Activated B cell treated with CpG ODN at 0.5 μM for 24 hours (primary cell): ENCODE measurements at regions not wholly inside any gene's neighbourhood (a gene's known extent, or its start where the extent isn't known, plus 50 kb on each side); places are given as distances from the start of the nearest gene placed in this dataset.
"Not testable (repeated sequence)": the region's sequence is repeated elsewhere in the genome, so short reads cannot be mapped to it uniquely, and the experiment has no call there.

Source experiments
- ATAC-seq: fragments of 200-7000 bp; cut with Tn5 transposase; one replicate; pipeline ENCODE4 v1.10.0; 2021; ENCODE audit warnings: low read depth, mild to moderate bottlenecking, moderate library complexity
- CTCF ChIA-PET: fragments of 350-600 bp; sonication (Branson Sonifier 250); formaldehyde crosslinking; loops from one replicate; lab custom pipeline; 2021; ENCODE audit warnings: antibody characterized with exemption; lab: Charles Lee
- POLR2A ChIA-PET: fragments of 350-600 bp; sonication (Branson Sonifier 250); formaldehyde crosslinking; loops from one replicate; lab custom pipeline; 2021; ENCODE audit warnings: antibody characterized with exemption; lab: Charles Lee
- DNase-seq: peaks from one replicate; pipeline ENCODE4 v3.0.0; 2022
- H3K27ac Mint-ChIP-seq: one replicate; pipeline ENCODE4 v1.8.0; 2020; ENCODE audit warnings: mixed read lengths
- H3K27me3 Mint-ChIP-seq: one replicate; pipeline ENCODE4 v1.8.0; 2021; ENCODE audit warnings: mixed read lengths
- H3K36me3 Mint-ChIP-seq: one replicate; pipeline ENCODE4 v1.8.0; 2021; ENCODE audit warnings: low read depth, mixed read lengths
- H3K4me1 Mint-ChIP-seq: one replicate; pipeline ENCODE4 v1.8.0; 2021; ENCODE audit warnings: mixed read lengths
- H3K4me3 Mint-ChIP-seq: one replicate; pipeline ENCODE4 v1.8.0; 2020; ENCODE audit warnings: mild to moderate bottlenecking, mixed read lengths
- H3K9me3 Mint-ChIP-seq: one replicate; pipeline ENCODE4 v1.8.0; 2020; ENCODE audit warnings: mixed read lengths
- CTCF ChIP-seq: fragments of 200-600 bp; IDR thresholded peaks from one replicate; pipeline ENCODE4 v1.8.0; 2022; ENCODE audit warnings: antibody characterized with exemption, mild to moderate bottlenecking
- intact Hi-C: fragments of 100-400 bp; cut with micrococcal nuclease; formaldehyde crosslinking; loops from one replicate; pipeline ENCODE4 v1.15.1; 2024

GRCh38 chr1:197985351-197985750 lies 68.2 kb downstream of the LHX9 start:
- H3K4me3 Mint-ChIP-seq: no peak overlapping the region
- no peak overlapping the region for H3K27ac Mint-ChIP-seq
- H3K4me1 Mint-ChIP-seq: no peaks in the 10 kb centered on the region
- DNase-seq (no peak), ATAC-seq (no peak)
- CTCF ChIA-PET: no interaction called here
- no peaks in the 10 kb centered on the region for H3K36me3 Mint-ChIP-seq
- no peak for TF ChIP-seq CTCF
- intact Hi-C loops: no loop called here
- POLR2A ChIA-PET: no interaction called here
- H3K27me3 Mint-ChIP-seq: peaks cover 4% of the 10 kb centered on the region
- H3K9me3 Mint-ChIP-seq: no peaks in the 10 kb centered on the region

- DNase-seq (no peak), ATAC-seq (no peak)
- intact Hi-C loops: no loop called here
- CTCF ChIA-PET: no interaction called here
- POLR2A ChIA-PET: no interaction called here
- H3K27ac Mint-ChIP-seq: no peak overlapping the region
- TF ChIP-seq CTCF: no peak
- H3K4me3 Mint-ChIP-seq: no peak overlapping the region
- peaks cover 2% of the 10 kb centered on the region for H3K27me3 Mint-ChIP-seq
- H3K9me3 Mint-ChIP-seq: no peaks in the 10 kb centered on the region
- H3K4me1 Mint-ChIP-seq: no peaks in the 10 kb centered on the region
- H3K36me3 Mint-ChIP-seq: no peaks in the 10 kb centered on the region
These were observed 69.6 kb downstream of the LHX9 start for GRCh38 chr1:197986817-197987216.

DNA sequence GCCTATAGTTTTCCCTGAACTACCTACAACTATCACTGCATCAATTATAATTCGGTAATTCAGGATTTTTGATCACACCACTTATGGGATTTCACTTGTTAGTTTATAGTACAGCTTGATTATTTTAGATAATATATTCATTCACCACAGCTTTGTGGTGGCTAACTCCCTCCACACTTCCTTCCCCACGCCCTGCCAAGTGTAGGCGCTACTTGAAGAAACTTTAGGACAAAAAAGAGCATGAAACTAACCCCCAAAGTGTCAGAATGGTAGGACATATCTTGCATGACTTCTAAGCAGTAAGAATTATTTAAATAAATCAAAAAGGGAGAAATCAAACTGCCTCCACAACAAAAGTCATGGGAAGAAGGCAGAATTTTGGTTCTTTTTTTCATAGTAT lies 70.1 kb downstream of the LHX9 start:
- Mint-ChIP-seq H3K9me3 (no peaks in the 10 kb centered on the region), H3K27me3 (peaks cover 2% of the 10 kb centered on the region), H3K27ac (no peak overlapping the region), H3K36me3 (no peaks in the 10 kb centered on the region), H3K4me1 (no peaks in the 10 kb centered on the region), H3K4me3 (no peak overlapping the region)
- DNase-seq (no peak), ATAC-seq (no peak)
- intact Hi-C loops: no loop called here
- CTCF ChIA-PET: no interaction called here
- POLR2A ChIA-PET: no interaction called here
- no peak for TF ChIP-seq CTCF

- intact Hi-C loops, H3K9me3 Mint-ChIP-seq, POLR2A ChIA-PET, DNase-seq, H3K27ac Mint-ChIP-seq, H3K4me1 Mint-ChIP-seq, H3K36me3 Mint-ChIP-seq, ATAC-seq, H3K27me3 Mint-ChIP-seq, H3K4me3 Mint-ChIP-seq, CTCF ChIA-PET: not testable (repeated sequence)
These were observed 71.4 kb downstream of the LHX9 start for GRCh38 chr1:197988581-197988980.

DNA sequence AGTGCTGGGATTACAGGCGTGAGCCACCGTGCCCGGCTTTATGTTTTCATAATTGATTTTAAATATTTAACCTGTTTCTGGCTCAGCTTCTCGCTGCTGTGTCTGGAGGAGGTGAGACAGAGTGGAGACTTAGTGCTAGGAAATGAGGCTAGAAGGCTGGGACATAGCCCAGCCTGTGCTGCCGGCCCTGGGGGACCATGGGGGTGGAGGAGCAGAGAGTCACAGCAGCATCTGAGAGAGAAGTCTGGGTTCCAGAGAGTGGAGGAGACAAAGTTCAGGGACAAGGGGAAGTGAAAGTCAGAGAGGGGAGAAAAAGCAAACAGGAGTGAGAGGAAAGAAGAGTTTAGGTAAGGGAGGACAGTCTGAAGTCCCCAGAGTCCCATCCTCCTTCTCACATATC lies 71.9 kb downstream of the LHX9 start:
- no peaks in the 10 kb centered on the region for H3K9me3 Mint-ChIP-seq
- intact Hi-C loops: no loop called here
- peaks cover 2% of the 10 kb centered on the region for H3K27me3 Mint-ChIP-seq
- ChIA-PET POLR2A (no interaction called here), CTCF (no interaction called here)
- H3K4me3 Mint-ChIP-seq: no peak overlapping the region
- H3K4me1 Mint-ChIP-seq: no peaks in the 10 kb centered on the region
- ATAC-seq: no peak
- no peak for TF ChIP-seq CTCF
- H3K27ac Mint-ChIP-seq: no peak overlapping the region
- H3K36me3 Mint-ChIP-seq: no peaks in the 10 kb centered on the region
- no peak for DNase-seq

- Mint-ChIP-seq H3K36me3 (no peaks in the 10 kb centered on the region), H3K27ac (no peak overlapping the region), H3K4me1 (no peaks in the 10 kb centered on the region), H3K4me3 (no peak overlapping the region), H3K27me3 (peaks cover 5% of the 10 kb centered on the region), H3K9me3 (no peaks in the 10 kb centered on the region)
- no peak for TF ChIP-seq CTCF
- intact Hi-C loops: no loop called here
- DNase-seq: no peak
- ATAC-seq: no peak
- POLR2A ChIA-PET: no interaction called here
- CTCF ChIA-PET: no interaction called here
These were observed 74.4 kb downstream of the LHX9 start for GRCh38 chr1:197991594-197991993.
